ENCODE measurements at regions not wholly inside any gene's neighbourhood (a gene's known extent, or its start where the extent isn't known, plus 50 kb on each side); places are given as distances from the start of the nearest gene placed in this dataset.
"Not testable (repeated sequence)": the region's sequence is repeated elsewhere in the genome, so short reads cannot be mapped to it uniquely, and the experiment has no call there.

- DNase-seq (ENCODE audit: low read depth), result peak; percentile 86
- TF ChIP-seq, protein P1, sequence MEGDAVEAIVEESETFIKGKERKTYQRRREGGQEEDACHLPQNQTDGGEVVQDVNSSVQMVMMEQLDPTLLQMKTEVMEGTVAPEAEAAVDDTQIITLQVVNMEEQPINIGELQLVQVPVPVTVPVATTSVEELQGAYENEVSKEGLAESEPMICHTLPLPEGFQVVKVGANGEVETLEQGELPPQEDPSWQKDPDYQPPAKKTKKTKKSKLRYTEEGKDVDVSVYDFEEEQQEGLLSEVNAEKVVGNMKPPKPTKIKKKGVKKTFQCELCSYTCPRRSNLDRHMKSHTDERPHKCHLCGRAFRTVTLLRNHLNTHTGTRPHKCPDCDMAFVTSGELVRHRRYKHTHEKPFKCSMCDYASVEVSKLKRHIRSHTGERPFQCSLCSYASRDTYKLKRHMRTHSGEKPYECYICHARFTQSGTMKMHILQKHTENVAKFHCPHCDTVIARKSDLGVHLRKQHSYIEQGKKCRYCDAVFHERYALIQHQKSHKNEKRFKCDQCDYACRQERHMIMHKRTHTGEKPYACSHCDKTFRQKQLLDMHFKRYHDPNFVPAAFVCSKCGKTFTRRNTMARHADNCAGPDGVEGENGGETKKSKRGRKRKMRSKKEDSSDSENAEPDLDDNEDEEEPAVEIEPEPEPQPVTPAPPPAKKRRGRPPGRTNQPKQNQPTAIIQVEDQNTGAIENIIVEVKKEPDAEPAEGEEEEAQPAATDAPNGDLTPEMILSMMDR (IDR thresholded peaks at IDR 0.05; ENCODE audit: insufficient read depth, low read length), result no peak
- no peak overlapping the region for H3K4me3 ChIP-seq (ENCODE audit: low read depth, low read length)
These were observed 136.3 kb upstream of the PRICKLE1 start for GRCh38 chr12:42725809-42726208.

DNA sequence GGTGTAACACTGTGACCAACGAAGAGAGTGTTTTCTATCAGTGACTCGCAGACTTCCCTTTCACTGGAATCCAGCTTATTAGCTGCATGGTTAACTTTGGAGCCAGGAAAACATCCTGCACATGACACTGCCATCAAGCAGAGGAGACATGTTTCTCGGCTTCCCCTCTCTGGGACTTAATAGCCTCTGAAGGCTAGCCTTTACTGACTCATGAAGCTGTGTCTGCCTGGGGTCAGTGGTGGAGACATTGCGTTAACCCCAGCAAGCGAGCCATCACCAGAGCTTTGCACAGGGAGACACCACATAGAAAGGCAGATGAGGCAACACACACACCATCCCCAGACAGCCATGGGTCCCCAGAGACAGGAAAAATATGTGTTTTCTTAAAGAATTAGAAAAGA lies 126.9 kb upstream of the PRICKLE1 start:
- TF ChIP-seq, protein P1 (IDR thresholded peaks at IDR 0.05; ENCODE audit: insufficient read depth, low read length), result no peak
- peak; percentile 37 for DNase-seq (ENCODE audit: low read depth)
- H3K4me3 ChIP-seq (ENCODE audit: low read depth, low read length), result no peak overlapping the region

DNA sequence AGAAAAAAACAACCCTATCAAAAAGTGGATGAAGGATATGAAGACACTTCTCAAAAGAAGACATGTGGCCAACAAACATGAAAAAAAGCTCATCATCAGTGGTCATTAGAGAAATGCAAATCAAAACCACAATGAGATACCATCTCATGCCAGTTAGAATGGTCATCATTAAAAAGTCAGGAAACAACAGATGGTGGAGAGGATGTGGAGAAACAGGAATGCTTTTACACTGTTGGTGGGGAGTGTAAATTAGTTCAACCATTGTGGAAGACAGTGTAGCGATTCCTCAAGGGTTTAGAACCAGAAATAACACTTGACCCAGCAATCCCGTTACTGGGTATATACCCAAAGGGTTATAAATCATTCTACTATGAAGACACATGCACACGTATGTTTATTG lies 124.0 kb upstream of the PRICKLE1 start:
- H3K4me3 ChIP-seq (ENCODE audit: low read depth, low read length); DNase-seq (ENCODE audit: low read depth): not testable (repeated sequence)

GRCh38 chr12:42708374-42708773 lies 118.8 kb upstream of the PRICKLE1 start:
- H3K4me3 ChIP-seq (ENCODE audit: low read depth, low read length); DNase-seq (ENCODE audit: low read depth): not testable (repeated sequence)

GRCh38 chr12:42707312-42708226 lies 118.0 kb upstream of the PRICKLE1 start:
- DNase-seq (ENCODE audit: low read depth), result no peak
- no peak overlapping the region for H3K4me3 ChIP-seq (ENCODE audit: low read depth, low read length)
- TF ChIP-seq, protein P1 (IDR thresholded peaks at IDR 0.05; ENCODE audit: insufficient read depth, low read length), result no peak

DNA sequence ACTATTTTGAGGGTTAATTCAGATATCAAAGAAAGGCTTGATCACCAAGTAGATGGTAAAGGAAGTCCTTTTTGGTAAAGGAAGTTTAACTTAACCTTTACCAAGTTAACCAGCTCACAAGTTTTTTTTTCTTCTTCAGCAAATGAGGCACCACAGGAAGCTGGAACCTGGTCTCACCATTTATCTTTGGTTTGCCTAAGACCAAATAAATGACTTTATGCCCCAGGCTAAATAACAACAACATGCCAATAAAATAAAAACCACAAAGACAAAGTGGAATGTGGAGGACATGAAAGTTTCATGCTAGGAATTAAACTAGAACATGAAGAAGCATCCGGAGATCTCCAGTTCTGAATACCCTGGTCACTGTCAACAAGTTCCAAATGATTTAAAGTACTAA lies 116.8 kb upstream of the PRICKLE1 start:
- TF ChIP-seq, protein P1 (IDR thresholded peaks at IDR 0.05; ENCODE audit: insufficient read depth, low read length), result no peak
- DNase-seq (ENCODE audit: low read depth), result no peak
- H3K4me3 ChIP-seq (ENCODE audit: low read depth, low read length), result no peak overlapping the region

- TF ChIP-seq, protein P1 (IDR thresholded peaks at IDR 0.05; ENCODE audit: insufficient read depth, low read length), result no peak
- DNase-seq (ENCODE audit: low read depth), result peak; percentile 94
- no peak overlapping the region for H3K4me3 ChIP-seq (ENCODE audit: low read depth, low read length)
These were observed 116.3 kb upstream of the PRICKLE1 start for GRCh38 chr12:42705863-42706262.
